GM19025 (cell line): ENCODE measurements at regions not wholly inside any gene's neighbourhood (a gene's known extent, or its start where the extent isn't known, plus 50 kb on each side); places are given as distances from the start of the nearest gene placed in this dataset.
"Not testable (repeated sequence)": the region's sequence is repeated elsewhere in the genome, so short reads cannot be mapped to it uniquely, and the experiment has no call there.

Experiments
- ATAC-seq: cut with Tn5 transposase; IDR thresholded peaks from one replicate; pipeline ENCODE4 v1.9.1; 2021; ENCODE audit warnings: mild to moderate bottlenecking, low read depth, moderate library complexity; ENCODE audit not compliant: unreplicated experiment

GRCh38 chr1:234790333-234790732 lies 180.4 kb upstream of the IRF2BP2 start:
- ATAC-seq, result not testable (repeated sequence)

- ATAC-seq, result not testable (repeated sequence)
Measured at GRCh38 chr1:234787011-234787584, 177.1 kb upstream of the IRF2BP2 start.

- not testable (repeated sequence) for ATAC-seq
Measured at GRCh38 chr1:234785922-234786321, 175.9 kb upstream of the IRF2BP2 start.

DNA sequence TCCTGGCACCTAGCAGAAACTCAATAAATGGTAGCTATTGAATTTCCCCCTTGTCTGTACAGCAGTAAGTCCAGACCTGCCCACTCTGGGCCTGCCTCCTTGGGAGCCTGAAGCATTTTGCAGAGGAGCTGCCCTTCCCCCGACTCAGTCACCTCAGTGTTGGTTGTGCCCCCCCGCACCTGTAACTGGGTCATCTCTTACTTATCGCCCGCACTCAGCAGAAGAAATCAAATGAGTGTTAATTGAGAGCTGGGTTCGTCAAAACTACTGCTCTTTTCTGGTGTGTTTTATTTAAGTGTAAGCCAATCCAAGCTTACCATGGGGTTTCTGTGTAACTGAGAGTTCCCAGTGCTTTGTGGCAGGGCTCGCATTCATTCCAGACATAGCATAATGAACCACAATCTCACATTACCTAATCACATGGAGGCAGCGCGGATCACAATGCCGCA lies 175.5 kb upstream of the IRF2BP2 start:
- not testable (repeated sequence) for ATAC-seq

DNA sequence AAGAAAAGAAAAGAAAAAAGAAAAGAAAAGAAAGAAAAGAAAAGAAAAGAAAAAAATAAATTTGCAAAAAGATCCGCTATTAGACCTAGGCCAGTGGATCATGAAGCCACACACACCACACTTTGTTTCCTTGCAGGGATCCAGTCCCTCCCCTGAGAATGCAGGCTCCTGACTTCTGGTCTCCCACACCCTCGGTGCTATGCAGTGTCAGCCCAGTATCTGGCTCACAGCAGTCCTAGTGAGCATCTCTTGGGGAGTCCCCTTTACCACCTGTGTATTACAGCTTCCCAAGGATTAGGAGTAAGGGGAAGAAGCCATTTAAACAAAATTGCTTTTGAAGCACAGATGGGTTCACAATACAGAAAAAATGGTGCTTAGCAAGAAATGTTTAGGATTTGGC lies 174.1 kb upstream of the IRF2BP2 start:
- not testable (repeated sequence) for ATAC-seq

DNA sequence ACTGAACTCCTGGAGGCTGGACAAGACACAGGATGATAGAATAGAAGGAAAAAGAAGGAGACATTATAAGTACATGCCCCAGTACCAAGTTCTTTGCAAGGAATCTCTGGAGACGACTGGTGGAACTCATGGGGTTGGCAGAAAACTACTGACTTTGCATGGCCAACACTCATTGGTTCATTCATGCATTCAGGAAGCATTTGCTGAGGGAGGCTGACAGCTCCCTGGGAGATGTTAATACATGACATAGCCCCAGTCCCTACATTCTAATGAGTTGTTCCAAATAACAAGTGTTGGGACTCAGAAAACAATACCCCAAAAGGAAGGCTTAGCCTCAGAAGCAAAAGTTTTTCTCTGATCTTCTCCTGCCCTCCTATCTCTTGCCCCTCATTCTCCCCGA lies 172.8 kb upstream of the IRF2BP2 start:
- no peak for ATAC-seq

- ATAC-seq, result no peak
Measured at GRCh38 chr1:234782105-234782751, 172.2 kb upstream of the IRF2BP2 start.

DNA sequence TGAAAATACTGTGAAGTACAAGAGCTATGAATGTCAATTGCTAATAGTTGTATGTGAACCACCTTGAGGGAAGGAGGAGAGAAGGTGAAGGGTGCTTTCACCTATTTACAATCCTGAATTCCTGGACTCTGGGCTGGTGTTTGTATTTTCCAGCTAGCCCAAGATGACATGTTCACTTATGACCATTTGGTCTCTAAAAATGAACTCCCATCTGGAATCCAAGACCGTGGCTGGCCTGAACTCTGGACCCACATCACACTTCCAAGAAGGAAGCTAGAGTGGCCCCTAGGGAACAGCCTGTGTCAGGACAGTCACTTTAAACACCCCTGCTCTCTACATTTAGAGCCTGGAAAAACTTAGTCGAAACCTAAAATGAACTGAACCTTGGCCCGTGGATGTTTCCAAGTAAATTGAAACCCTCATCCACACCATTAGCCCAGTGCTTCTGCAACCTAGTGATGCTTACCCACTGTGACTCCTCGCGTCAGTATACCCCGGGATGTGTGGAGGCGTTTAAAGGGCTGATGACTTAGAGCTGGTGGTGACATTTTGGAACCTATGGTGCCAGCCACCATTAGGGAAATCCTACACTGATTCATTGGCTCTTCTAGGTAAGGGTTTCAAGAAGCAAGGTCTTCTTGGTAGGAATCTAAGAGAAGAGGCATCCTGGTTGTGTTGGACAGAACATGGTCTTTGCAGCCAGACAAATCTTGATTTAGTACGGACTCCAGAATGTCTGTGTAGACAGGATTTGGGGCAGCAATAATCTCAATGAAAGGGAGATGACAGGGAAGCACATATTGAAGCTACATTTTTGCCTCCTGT lies 171.5 kb upstream of the IRF2BP2 start:
- no peak for ATAC-seq

DNA sequence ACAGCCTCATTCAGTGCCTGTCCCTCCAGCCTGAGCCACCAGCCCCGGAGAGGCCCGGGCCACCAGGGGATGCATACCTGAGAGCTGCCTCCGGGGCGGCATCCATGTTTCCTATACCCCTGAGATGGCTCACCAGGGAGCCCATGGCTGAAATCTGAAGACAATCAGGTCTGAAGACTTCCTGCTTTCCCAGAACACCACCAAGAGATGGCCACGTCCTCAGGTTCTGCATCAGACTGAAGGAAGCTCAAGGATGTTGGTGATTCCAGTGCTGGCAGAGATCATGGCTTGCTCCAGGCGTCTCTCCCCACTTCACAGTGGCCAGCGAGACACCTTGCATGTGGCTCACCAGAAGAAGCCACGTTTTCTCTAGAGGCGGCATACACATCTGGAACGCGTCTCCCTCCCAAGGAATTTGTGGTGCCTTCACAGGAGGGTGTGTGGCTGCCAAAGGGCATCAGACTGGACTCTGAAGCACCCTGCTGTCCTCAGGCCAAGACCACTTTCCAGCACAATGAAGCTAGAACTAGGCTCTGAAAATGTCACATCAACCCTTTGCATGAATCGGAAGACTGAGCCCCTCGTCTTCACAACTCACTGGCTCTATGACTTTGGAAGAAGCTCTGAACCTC lies 170.7 kb upstream of the IRF2BP2 start:
- ATAC-seq, result no peak

DNA sequence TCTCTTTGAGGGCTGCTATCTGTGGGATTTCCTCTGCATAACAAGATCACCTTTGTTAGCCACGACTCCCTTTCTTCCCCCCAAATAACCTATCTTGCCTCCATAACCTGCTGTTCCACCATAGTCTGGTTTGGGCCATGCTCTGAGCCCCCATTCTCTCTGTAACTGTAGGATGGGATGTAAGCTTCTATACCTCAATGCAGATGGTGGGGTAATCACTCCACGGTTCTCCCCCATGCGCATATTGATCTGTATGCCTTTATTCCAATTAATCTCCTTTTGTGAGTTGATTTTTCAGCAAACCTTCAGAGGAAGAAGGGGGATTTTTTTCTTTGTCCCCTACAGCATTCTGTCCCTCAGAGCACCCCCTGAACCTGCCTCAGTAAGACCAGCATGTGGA lies 170.1 kb upstream of the IRF2BP2 start:
- no peak for ATAC-seq

DNA sequence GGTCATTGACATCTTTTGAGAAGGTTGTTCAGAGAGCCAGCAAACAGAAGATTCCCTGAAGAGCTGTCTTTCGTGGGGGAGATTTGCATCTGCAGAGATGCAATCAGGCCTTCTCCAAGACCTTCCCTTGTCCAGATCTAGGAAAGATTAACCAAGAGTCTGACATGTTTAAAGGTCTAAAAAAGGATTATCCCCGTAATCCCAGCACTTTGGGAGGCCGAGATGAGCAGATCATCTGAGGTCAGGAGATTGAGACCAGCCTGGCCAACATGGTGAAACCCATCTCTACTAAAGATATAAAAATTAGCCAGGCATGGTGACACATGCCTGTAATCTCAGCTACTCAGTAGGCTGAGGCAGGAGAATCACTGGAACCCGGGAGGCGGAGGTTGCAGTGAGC lies 169.6 kb upstream of the IRF2BP2 start:
- not testable (repeated sequence) for ATAC-seq

- no peak for ATAC-seq
Measured at GRCh38 chr1:234779160-234779538, 169.2 kb upstream of the IRF2BP2 start.

DNA sequence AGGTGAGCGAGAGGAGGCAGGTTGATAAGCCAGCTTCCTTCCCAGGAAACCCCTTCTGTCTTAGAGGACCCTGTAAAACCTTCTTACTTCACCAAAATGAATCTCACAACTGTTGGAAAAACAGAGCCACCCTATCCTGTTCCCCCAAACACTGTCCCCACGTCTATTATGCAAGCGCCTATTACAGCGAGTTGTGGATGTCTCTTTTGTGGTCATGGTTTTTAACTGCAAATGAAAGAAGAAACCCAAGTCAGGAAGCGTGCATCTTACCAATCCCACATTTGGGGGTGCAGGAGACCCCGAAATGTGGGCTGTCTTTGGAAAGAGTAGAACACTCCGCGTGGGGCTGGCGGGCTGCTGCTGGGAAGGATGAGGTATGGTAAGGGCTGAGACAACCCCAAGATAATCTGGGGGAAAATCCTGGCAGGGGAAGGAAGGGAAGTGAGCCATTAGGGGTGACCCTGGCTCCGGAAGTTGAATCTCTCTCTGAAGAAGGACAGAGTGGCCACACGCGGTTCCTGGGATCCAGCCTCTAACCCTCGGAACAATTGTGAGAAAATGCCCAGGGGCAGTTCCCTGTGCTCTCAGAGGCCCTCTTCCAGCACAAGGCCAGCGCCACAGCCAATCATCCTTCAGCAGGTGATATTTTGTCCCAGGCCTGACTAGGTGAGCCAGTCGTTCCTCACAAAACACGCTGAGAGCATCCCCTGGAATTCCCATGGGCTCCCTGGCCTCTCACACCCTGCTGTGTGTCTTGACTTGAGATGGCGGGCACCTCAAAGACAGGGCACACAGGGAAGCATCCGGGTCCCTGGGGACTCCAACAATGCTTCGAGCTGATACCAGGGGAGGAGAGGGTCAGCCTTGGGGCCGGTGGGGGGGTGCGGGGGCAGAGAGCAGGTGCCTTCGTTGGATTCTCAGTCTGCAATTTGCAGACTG lies 168.5 kb upstream of the IRF2BP2 start:
- no peak for ATAC-seq

DNA sequence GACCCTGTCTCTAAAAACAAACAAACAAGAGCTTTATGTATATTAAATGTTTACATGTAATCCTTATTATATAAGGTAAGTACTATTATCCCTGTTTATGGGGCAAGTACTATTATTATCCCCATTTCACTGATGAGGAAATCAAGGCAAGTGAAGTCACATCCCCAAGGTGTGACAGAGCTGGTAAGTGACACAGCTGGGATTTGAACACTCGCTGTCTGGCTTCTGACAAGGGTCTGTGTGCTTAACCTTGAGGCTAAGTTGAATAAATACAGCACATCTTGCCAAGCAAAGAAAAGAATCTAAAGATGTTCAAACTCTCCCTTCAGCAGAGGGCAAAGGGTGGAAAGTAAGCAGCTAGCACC lies 167.9 kb upstream of the IRF2BP2 start:
- no peak for ATAC-seq

- ATAC-seq, result no peak
Measured at GRCh38 chr1:234776876-234777855, 167.2 kb upstream of the IRF2BP2 start.

GRCh38 chr1:234776256-234776875 lies 166.4 kb upstream of the IRF2BP2 start:
- ATAC-seq, result no peak

DNA sequence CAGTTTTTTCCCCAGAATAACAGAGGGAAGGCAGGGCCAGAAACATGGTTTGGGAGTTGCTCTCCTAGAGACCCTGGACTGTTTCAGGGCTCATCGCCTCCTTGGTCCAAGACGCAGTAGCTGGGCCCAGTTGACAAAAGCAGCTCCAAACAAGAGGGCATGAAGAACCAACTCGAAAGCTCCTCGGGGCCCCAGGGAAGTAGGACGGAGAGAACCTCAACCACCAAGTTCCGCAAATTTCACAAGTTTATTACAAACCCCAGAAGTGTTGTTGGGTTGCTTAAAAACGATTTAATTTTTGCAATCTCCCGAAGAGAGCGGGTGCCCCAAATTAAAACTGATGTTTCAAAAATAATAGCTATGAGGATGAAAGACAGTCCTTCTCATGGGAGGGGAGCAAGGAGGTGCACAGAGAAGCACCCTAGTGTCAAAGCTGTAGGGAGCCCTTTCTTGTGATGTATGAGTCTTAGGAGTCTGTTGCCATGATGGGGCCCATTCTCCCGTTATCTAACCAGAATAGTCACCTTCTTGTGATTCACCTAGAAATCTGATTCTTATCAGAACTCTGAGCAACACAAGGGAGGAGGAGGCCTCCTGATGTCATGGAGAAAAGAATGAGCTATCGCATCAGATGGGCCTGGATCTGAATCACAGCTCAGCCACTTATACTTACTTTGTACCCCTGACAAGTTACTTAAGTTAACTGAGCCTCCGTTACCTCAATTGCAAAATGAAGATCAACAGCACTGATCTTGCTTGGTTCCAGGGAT lies 165.7 kb upstream of the IRF2BP2 start:
- no peak for ATAC-seq

DNA sequence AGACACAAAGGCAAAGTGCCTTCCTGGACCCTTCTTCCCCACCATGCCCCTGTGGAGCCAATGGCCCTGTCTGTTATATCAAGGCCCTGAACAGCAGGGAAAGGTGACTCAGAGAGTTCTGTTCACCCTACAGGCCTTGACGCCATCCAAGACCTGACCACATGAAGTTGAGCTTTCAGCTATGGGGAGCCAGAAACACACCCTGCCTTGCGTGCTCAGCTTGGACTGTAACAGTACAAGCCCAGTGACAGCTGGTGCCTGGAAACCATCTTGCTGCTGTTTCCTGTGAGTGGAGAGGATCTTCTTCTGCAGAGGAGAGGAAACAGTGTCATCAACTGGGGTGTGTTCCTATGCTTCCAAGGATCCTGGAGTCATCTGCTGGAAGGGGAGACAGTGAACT lies 165.0 kb upstream of the IRF2BP2 start:
- ATAC-seq, result no peak
